ENCODE measurements at regions not wholly inside any gene's neighbourhood (a gene's known extent, or its start where the extent isn't known, plus 50 kb on each side); places are given as distances from the start of the nearest gene placed in this dataset.

- DNase-seq (ENCODE audit: low read depth, low spot score), result no peak
- no peaks in the 10 kb centered on the region for H3K9me3 ChIP-seq (ENCODE audit: control insufficient read depth, insufficient read depth, low read depth, low read length)
- in situ Hi-C loops (cut with HindIII; ENCODE audit: low pct_unique_long_range_greater_than_20kb, low sequenced_read_pairs) (no loop called here), intact Hi-C loops (cut with micrococcal nuclease; ENCODE audit: unreplicated experiment) (no loop called here)
- CTCF ChIA-PET, result no interaction called here
- TF ChIP-seq SIN3A (IDR thresholded peaks at IDR 0.05; ENCODE audit: borderline replicate concordance, insufficient read depth, low read depth, low read length), result no peak
- no peak for TF ChIP-seq POLR2AphosphoS5 (IDR thresholded peaks at IDR 0.05; ENCODE audit: low read depth, low read length)
- TF ChIP-seq, protein P1, sequence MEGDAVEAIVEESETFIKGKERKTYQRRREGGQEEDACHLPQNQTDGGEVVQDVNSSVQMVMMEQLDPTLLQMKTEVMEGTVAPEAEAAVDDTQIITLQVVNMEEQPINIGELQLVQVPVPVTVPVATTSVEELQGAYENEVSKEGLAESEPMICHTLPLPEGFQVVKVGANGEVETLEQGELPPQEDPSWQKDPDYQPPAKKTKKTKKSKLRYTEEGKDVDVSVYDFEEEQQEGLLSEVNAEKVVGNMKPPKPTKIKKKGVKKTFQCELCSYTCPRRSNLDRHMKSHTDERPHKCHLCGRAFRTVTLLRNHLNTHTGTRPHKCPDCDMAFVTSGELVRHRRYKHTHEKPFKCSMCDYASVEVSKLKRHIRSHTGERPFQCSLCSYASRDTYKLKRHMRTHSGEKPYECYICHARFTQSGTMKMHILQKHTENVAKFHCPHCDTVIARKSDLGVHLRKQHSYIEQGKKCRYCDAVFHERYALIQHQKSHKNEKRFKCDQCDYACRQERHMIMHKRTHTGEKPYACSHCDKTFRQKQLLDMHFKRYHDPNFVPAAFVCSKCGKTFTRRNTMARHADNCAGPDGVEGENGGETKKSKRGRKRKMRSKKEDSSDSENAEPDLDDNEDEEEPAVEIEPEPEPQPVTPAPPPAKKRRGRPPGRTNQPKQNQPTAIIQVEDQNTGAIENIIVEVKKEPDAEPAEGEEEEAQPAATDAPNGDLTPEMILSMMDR (IDR thresholded peaks at IDR 0.05), result no peak
- no peak for TF ChIP-seq TCF7L2 (IDR thresholded peaks at IDR 0.05; ENCODE audit: low read depth, low read length)
- no peak for TF ChIP-seq REST (IDR thresholded peaks at IDR 0.05; ENCODE audit: insufficient read depth in 1 of 2, low read depth in 2 of 2, low read length in 1 of 2)
- no peaks in the 10 kb centered on the region for H3K36me3 ChIP-seq (ENCODE audit: control insufficient read depth, insufficient read depth, low read length)
- POLR2A ChIA-PET, result no interaction called here
- H3K27ac ChIP-seq (ENCODE audit: low read length), result no peak overlapping the region
- no peaks in the 10 kb centered on the region for H3K27me3 ChIP-seq (ENCODE audit: control insufficient read depth, insufficient read depth, low read length)
- no peak overlapping the region for H3K4me3 ChIP-seq (ENCODE audit: low read depth in 2 of 2, low read length in 2 of 2)
- no peaks in the 10 kb centered on the region for H3K4me1 ChIP-seq (ENCODE audit: control insufficient read depth, insufficient read depth, low read length)
- ATAC-seq, result no peak
- BruUV-seq (replicated peaks), result no TSS peak
Observed at GRCh38 chr11:92087725-92088537, 136.7 kb upstream of the FAT3 start.

GRCh38 chr11:92083123-92083522 lies 141.5 kb upstream of the FAT3 start:
- DNase-seq (ENCODE audit: low read depth, low spot score) (no peak), ATAC-seq (no peak)
- no peaks in the 10 kb centered on the region for H3K27me3 ChIP-seq (ENCODE audit: control insufficient read depth, insufficient read depth, low read length)
- no peak overlapping the region for H3K4me3 ChIP-seq (ENCODE audit: low read depth in 2 of 2, low read length in 2 of 2)
- no peaks in the 10 kb centered on the region for H3K9me3 ChIP-seq (ENCODE audit: control insufficient read depth, insufficient read depth, low read depth, low read length)
- intact Hi-C loops (cut with micrococcal nuclease; ENCODE audit: unreplicated experiment), result no loop called here
- in situ Hi-C loops (cut with HindIII; ENCODE audit: low pct_unique_long_range_greater_than_20kb, low sequenced_read_pairs), result no loop called here
- BruUV-seq (replicated peaks), result no TSS peak
- POLR2A ChIA-PET, result no interaction called here
- TF ChIP-seq TCF7L2 (IDR thresholded peaks at IDR 0.05; ENCODE audit: low read depth, low read length) (no peak), POLR2AphosphoS5 (IDR thresholded peaks at IDR 0.05; ENCODE audit: low read depth, low read length) (no peak), REST (IDR thresholded peaks at IDR 0.05; ENCODE audit: insufficient read depth in 1 of 2, low read depth in 2 of 2, low read length in 1 of 2) (no peak), SIN3A (IDR thresholded peaks at IDR 0.05; ENCODE audit: borderline replicate concordance, insufficient read depth, low read depth, low read length) (no peak)
- TF ChIP-seq, protein P1 (IDR thresholded peaks at IDR 0.05), result no peak
- CTCF ChIA-PET, result no interaction called here
- no peaks in the 10 kb centered on the region for H3K36me3 ChIP-seq (ENCODE audit: control insufficient read depth, insufficient read depth, low read length)
- no peak overlapping the region for H3K27ac ChIP-seq (ENCODE audit: low read length)
- H3K4me1 ChIP-seq (ENCODE audit: control insufficient read depth, insufficient read depth, low read length), result no peaks in the 10 kb centered on the region
